CD4-positive, alpha-beta T cell (primary cell): ENCODE measurements at regions not wholly inside any gene's neighbourhood (a gene's known extent, or its start where the extent isn't known, plus 50 kb on each side); places are given as distances from the start of the nearest gene placed in this dataset.

Experiments used
- ATAC-seq: fragments of 200-7000 bp; cut with Tn5 transposase; one replicate; pipeline ENCODE4 v1.10.0; 2022; ENCODE audit warnings: mild to moderate bottlenecking; ENCODE audit not compliant: poor library complexity
- CTCF ChIA-PET: fragments of 350-600 bp; sonication (Branson Sonifier 250); formaldehyde crosslinking; loops from one replicate; lab custom pipeline; 2021; ENCODE audit warnings: antibody characterized with exemption, inconsistent platforms; lab: Charles Lee
- POLR2A ChIA-PET: fragments of 350-600 bp; sonication (Branson Sonifier 250); formaldehyde crosslinking; loops from one replicate; lab custom pipeline; 2021; ENCODE audit warnings: antibody characterized with exemption, inconsistent platforms; lab: Charles Lee
- DNase-seq, 14 experiments: peaks; one replicate each; pipeline ENCODE4 v3.0.0-alpha.2; 2013 to 2020; ENCODE audit warnings: mixed read lengths in 2 of 14
- H3K27ac ChIP-seq, 2 donors: one replicate each; pipeline versions ENCODE4 v1.5.1 to v1.7.0; 2013; ENCODE audit warnings: low read length in 2 of 2, low read depth in 1 of 2, mild to moderate bottlenecking in 1 of 2
- H3K27me3 ChIP-seq, 2 experiments: 1 replicate in 1 of 2; 2 replicates in 1 of 2; pipeline versions ENCODE4 v1.6.1 to v1.7.0; 2013; ENCODE audit warnings: low read length in 2 of 2, control low read depth in 1 of 2, mild to moderate bottlenecking in 1 of 2, moderate library complexity in 1 of 2; ENCODE audit not compliant: insufficient read depth in 2 of 2, control insufficient read depth in 1 of 2
- H3K36me3 ChIP-seq: one replicate; pipeline ENCODE4 v1.6.1; 2013; ENCODE audit warnings: low read length, control low read depth; ENCODE audit not compliant: insufficient read depth
- H3K4me1 ChIP-seq: one replicate; pipeline ENCODE4 v1.6.1; 2013; ENCODE audit warnings: low read length, control low read depth; ENCODE audit not compliant: insufficient read depth
- H3K4me3 ChIP-seq: one replicate; pipeline ENCODE4 v1.5.1; 2013; ENCODE audit warnings: mild to moderate bottlenecking, low read length, moderate library complexity
- H3K9me3 ChIP-seq, 2 experiments: 1 replicate in 1 of 2; 2 replicates in 1 of 2; pipeline versions ENCODE4 v1.6.1 to v1.7.0; 2013; ENCODE audit warnings: low read length in 2 of 2, mild to moderate bottlenecking in 2 of 2, control low read depth in 1 of 2, moderate library complexity in 1 of 2; ENCODE audit not compliant: control insufficient read depth in 1 of 2, insufficient read depth in 1 of 2
- H3K27ac Mint-ChIP-seq: one replicate; pipeline ENCODE4 v1.8.0; 2020; ENCODE audit warnings: mixed read lengths
- H3K27me3 Mint-ChIP-seq: one replicate; pipeline ENCODE4 v1.8.0; 2021; ENCODE audit warnings: mixed read lengths
- H3K36me3 Mint-ChIP-seq: one replicate; pipeline ENCODE4 v1.8.0; 2021; ENCODE audit warnings: low read depth, mixed read lengths
- H3K4me1 Mint-ChIP-seq: one replicate; pipeline ENCODE4 v1.8.0; 2021; ENCODE audit warnings: low read depth, mixed read lengths
- H3K4me3 Mint-ChIP-seq: one replicate; pipeline ENCODE4 v1.8.0; 2020; ENCODE audit warnings: mild to moderate bottlenecking, mixed read lengths
- H3K9me3 Mint-ChIP-seq: one replicate; pipeline ENCODE4 v1.8.0; 2020; ENCODE audit warnings: mixed read lengths
- intact Hi-C, 2 experiments: fragments of 100-400 bp; cut with DNase I in 1 of 2; cut with micrococcal nuclease in 1 of 2; formaldehyde crosslinking; loops; one replicate each; pipeline versions ENCODE4 v1.15.1 to v1.9.0; 2023 to 2025; cut with DNase I, micrococcal nuclease
- TF ChIP-seq, protein P1 (sequence below): fragments of 200-600 bp; IDR thresholded peaks from one replicate; pipeline ENCODE4 v1.8.0; 2022; ENCODE audit warnings: antibody characterized with exemption, mild to moderate bottlenecking

GRCh38 chr12:28941248-28941647 lies 207.8 kb upstream of the FAR2 start:
- Histone ChIP-seq H3K9me3 (no peaks in the 10 kb centered on the region), H3K27ac (no peak overlapping the region), H3K4me3 (no peak overlapping the region), H3K27me3 (no peaks in the 10 kb centered on the region), H3K4me1 (no peaks in the 10 kb centered on the region), H3K36me3 (no peaks in the 10 kb centered on the region)
- intact Hi-C loops = no loop called here
- POLR2A ChIA-PET = no interaction called here
- no peaks in the 10 kb centered on the region for H3K9me3 Mint-ChIP-seq
- no peak overlapping the region for H3K27ac Mint-ChIP-seq
- CTCF ChIA-PET = no interaction called here
- H3K4me1 Mint-ChIP-seq = no peaks in the 10 kb centered on the region
- ATAC-seq = no peak
- no peak for DNase-seq
- no peak overlapping the region for H3K4me3 Mint-ChIP-seq
- no peaks in the 10 kb centered on the region for H3K36me3 Mint-ChIP-seq
- H3K27me3 Mint-ChIP-seq = no peaks in the 10 kb centered on the region
- TF ChIP-seq, protein P1, sequence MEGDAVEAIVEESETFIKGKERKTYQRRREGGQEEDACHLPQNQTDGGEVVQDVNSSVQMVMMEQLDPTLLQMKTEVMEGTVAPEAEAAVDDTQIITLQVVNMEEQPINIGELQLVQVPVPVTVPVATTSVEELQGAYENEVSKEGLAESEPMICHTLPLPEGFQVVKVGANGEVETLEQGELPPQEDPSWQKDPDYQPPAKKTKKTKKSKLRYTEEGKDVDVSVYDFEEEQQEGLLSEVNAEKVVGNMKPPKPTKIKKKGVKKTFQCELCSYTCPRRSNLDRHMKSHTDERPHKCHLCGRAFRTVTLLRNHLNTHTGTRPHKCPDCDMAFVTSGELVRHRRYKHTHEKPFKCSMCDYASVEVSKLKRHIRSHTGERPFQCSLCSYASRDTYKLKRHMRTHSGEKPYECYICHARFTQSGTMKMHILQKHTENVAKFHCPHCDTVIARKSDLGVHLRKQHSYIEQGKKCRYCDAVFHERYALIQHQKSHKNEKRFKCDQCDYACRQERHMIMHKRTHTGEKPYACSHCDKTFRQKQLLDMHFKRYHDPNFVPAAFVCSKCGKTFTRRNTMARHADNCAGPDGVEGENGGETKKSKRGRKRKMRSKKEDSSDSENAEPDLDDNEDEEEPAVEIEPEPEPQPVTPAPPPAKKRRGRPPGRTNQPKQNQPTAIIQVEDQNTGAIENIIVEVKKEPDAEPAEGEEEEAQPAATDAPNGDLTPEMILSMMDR = no peak

GRCh38 chr12:28946361-28946760 lies 202.7 kb upstream of the FAR2 start:
- no peaks in the 10 kb centered on the region for H3K27me3 Mint-ChIP-seq
- no peak for ATAC-seq
- Histone ChIP-seq H3K4me1 (no peaks in the 10 kb centered on the region), H3K27ac (no peak overlapping the region), H3K9me3 (no peaks in the 10 kb centered on the region), H3K4me3 (no peak overlapping the region), H3K27me3 (peaks cover 0 to 4% of the 10 kb centered on the region in 2 experiments), H3K36me3 (no peaks in the 10 kb centered on the region)
- no peak for DNase-seq
- CTCF ChIA-PET = no interaction called here
- H3K4me3 Mint-ChIP-seq = no peak overlapping the region
- POLR2A ChIA-PET = no interaction called here
- no peaks in the 10 kb centered on the region for H3K9me3 Mint-ChIP-seq
- H3K27ac Mint-ChIP-seq = no peak overlapping the region
- no peaks in the 10 kb centered on the region for H3K36me3 Mint-ChIP-seq
- TF ChIP-seq, protein P1 = no peak
- H3K4me1 Mint-ChIP-seq = no peaks in the 10 kb centered on the region
- intact Hi-C loops = no loop called here

DNA sequence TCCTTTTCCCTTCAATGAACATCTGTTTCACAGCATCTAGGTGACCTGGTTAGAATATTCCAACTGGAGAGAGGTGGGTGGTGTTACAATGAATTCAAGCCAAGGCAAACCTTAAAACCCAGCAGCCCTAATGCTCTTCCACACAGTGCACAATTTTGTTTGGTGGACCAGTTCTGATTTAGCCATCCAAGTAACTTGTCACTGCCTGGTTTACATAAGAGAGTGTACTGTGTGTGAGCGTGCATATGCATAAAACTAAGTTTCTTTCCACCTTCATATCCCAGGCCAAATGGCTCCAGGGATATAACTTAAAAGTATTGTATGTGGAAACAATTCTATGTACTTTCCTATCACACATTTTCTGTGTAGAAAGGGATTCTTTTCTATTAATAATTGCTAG lies 200.4 kb upstream of the FAR2 start:
- Histone ChIP-seq H3K4me3 (no peak overlapping the region), H3K36me3 (no peaks in the 10 kb centered on the region), H3K4me1 (no peaks in the 10 kb centered on the region), H3K27me3 (peaks cover 0 to 4% of the 10 kb centered on the region in 2 experiments), H3K27ac (no peak overlapping the region), H3K9me3 (no peaks in the 10 kb centered on the region)
- H3K36me3 Mint-ChIP-seq = no peaks in the 10 kb centered on the region
- TF ChIP-seq, protein P1 = no peak
- no peak overlapping the region for H3K4me3 Mint-ChIP-seq
- H3K27ac Mint-ChIP-seq = no peak overlapping the region
- no peaks in the 10 kb centered on the region for H3K4me1 Mint-ChIP-seq
- no peaks in the 10 kb centered on the region for H3K27me3 Mint-ChIP-seq
- ATAC-seq (no peak), DNase-seq (no peak)
- POLR2A ChIA-PET = no interaction called here
- intact Hi-C loops = no loop called here
- CTCF ChIA-PET = no interaction called here
- H3K9me3 Mint-ChIP-seq = peaks cover 2% of the 10 kb centered on the region
